VCaP (cell line): ENCODE measurements at regions not wholly inside any gene's neighbourhood (a gene's known extent, or its start where the extent isn't known, plus 50 kb on each side); places are given as distances from the start of the nearest gene placed in this dataset.

Experiments used
- H3K27ac ChIP-seq: fragments of 450-650 bp; 2 replicates; pipeline ENCODE4 v1.5.1; 2017
- TF ChIP-seq, protein P1 (sequence below): fragments of 450-650 bp; conservative IDR thresholded peaks from 2 replicates; pipeline ENCODE4 v1.5.1; 2017; ENCODE audit warnings: mild to moderate bottlenecking, moderate library complexity

DNA sequence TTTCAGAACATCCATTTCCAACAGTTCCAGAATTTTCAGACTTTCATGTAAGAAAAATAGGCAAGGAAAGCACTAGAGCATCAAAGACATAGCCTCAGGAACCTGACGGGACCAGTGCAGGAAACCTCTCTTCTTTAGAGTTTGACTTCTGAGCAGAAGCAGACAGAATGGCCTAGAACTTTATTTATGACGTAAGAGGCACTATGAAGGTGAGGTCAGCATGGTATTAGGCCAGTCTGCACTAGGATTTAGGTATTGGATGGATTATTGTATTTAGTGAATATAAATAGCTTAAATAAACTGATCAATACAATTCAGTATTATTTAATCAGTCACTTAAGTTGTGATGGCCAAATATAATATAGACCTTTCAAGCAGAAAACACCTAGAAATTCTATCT is 117.6 kb downstream of the CYRIA start:
- TF ChIP-seq, protein P1, sequence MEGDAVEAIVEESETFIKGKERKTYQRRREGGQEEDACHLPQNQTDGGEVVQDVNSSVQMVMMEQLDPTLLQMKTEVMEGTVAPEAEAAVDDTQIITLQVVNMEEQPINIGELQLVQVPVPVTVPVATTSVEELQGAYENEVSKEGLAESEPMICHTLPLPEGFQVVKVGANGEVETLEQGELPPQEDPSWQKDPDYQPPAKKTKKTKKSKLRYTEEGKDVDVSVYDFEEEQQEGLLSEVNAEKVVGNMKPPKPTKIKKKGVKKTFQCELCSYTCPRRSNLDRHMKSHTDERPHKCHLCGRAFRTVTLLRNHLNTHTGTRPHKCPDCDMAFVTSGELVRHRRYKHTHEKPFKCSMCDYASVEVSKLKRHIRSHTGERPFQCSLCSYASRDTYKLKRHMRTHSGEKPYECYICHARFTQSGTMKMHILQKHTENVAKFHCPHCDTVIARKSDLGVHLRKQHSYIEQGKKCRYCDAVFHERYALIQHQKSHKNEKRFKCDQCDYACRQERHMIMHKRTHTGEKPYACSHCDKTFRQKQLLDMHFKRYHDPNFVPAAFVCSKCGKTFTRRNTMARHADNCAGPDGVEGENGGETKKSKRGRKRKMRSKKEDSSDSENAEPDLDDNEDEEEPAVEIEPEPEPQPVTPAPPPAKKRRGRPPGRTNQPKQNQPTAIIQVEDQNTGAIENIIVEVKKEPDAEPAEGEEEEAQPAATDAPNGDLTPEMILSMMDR, result no peak

DNA sequence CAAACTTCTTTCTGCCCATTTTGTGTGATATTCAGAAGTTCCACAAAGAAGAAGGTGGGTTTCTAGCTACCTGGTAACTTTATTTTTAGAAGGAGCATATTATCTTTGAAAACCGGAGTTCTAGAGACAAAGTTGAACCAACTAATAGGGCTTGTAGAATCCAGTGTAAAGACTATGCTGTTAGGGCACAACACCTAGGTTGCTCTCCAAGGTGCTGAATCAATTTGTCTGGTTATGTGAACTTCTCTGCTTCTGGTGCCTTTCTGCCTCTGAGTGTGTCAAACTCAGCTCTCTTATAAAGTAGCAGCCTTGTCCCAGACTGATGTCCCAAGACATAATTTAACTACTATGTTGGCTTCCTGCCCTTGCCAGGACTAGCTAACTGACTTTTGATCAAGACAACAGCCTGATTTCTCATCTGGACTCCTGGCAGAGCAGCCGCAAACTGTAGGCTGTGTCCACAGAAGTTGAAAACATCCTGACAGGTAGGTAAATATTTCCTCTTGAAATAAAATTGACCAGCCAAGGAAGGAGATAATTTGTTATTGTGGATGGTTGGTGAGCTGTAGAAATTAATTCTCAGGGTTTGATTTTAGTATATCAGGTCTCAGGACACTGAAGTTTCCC is 119.4 kb downstream of the CYRIA start:
- TF ChIP-seq, protein P1, result no peak
- peak overlapping the region; percentile 65 for H3K27ac ChIP-seq

More for the DNA sequence above, 117.6 kb downstream of the CYRIA start:
- H3K27ac ChIP-seq, result peak overlapping the region; percentile 65; the same call in 1 of the 2 replicates

DNA sequence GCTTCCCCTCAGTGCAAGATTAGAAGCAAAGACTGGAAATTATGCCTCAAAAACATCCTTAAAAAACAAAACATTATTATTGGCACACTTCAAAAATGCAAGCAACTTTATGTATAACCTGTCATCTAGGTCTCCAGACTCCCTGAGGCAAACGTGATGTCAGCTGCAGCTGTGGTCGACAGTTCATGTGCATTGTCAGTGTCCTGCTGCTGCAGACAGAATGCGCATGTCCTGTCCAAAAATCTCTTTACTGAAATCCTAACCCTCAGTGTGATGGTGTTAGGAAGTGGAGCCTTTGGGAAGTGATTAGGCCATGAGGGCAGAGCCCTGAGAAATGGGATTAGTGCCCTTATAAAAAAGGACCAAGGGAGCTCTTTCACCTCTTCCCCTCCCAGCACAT is 126.9 kb downstream of the CYRIA start:
- TF ChIP-seq, protein P1, result no peak
- no peak overlapping the region for H3K27ac ChIP-seq

DNA sequence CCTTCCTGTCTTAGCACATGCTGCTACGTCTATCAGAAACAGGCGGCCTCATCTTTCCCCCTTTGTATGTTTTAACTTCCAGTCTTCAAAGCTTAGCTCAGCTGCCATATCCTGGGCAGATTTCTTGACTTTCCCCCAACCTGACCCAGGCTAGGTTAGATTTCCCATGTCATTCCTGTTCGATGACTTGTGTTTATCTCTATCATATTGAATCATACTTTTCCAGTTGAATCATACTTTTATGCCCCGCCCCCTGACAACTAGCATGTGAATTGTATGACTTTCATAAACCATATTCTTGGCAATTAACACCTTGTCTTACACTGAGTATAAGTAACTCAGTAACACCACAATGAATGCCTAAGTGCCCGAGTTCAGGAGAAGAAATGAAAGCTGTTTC is 128.3 kb downstream of the CYRIA start:
- no peak overlapping the region for H3K27ac ChIP-seq
- TF ChIP-seq, protein P1, result no peak

DNA sequence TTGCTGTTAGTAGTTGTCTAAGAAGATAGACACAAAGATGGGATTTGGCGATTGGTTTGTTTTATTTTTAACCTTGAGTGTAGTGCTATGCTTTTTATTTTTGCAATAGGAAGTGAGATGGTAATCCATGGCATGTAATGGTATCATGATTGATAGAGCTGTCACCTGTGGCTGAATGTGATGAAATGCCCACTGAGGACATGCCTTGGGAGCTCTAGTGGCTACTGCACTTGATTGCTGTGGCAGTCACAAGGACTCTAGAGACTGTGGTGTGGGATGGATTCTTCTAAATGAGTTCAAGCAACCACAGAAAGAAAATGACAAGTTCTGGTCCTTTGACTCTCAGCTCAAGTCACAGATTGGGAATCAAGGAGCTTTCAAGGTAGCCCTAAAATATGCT is 139.4 kb downstream of the CYRIA start:
- TF ChIP-seq, protein P1, result no peak
- no peak overlapping the region for H3K27ac ChIP-seq

DNA sequence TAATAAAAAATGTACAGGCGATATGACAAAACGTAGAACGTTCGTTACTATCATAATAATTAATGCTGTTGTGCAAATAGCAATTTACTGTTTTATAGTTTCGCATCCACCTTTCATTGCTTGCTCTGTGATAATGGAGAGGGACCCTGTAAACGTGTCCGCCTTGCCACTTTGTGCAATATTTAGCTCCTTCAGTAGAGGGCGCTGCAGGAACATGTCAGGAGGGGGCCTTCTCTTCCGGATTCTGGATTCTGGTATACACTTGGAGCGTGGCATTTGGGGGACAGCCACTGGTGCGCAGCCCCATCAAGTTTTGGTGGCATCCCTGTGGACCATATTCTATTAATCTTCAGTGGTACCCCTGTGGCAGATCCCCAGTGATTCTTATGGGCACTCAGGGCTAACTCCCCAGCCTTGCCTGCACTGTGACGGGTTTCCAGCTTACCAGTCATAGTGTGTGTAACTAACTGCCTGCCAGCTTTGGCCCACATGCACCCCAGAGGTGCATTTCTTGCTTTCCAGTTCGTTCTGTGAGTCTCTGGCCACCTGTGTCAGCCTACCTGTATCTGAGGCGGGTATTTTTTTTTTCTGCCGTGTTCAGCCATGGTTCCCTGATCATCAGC is 140.3 kb downstream of the CYRIA start:
- no peak overlapping the region for H3K27ac ChIP-seq
- TF ChIP-seq, protein P1, result peak; percentile 87

DNA sequence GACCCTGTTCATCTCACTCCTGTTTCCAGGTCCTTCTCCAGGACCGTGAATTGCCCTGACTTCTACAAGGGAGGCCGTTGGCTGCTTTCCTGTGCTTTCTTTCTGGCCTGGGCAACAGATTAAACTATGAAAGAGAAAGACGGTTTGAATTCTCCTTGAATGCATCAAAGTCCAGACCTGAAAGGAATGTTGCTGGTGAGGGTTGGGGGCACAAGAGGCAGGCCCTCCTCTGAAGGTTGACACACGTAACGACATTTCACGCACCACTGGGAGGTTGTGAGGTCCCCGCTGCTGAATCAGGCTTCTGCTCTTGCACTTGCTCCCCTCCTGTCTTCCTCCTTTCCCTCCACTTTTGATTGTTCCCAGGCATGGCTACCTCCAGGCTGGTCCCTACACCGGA is 141.9 kb downstream of the CYRIA start:
- H3K27ac ChIP-seq, result no peak overlapping the region
- TF ChIP-seq, protein P1, result no peak
